ENCODE measurements at regions not wholly inside any gene's neighbourhood (a gene's known extent, or its start where the extent isn't known, plus 50 kb on each side); places are given as distances from the start of the nearest gene placed in this dataset.

DNA sequence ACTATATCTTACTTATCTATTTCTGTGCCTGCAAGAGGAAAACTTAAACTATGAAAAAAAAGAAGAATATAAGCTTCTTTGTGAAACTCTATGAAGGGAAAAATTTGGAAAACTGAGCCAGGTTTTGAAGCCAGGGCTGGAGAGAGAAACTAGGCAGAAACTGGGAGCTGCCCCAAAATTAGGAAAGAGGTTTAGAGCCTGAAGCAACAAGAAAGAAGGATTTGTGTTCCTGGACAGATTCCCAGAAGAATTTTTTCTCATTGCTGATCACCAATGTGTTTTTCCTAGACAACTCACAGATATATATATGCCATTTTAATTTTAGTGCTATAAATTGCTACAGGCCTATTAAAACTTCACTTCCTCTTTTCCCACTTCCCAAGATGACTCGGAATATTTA is 245.0 kb upstream of the GEMIN8 start:
- no peak for TF ChIP-seq CTCF (IDR thresholded peaks at IDR 0.05; ENCODE audit: insufficient read depth, low read length, poor library complexity, severe bottlenecking)
- no peak overlapping the region for H3K4me3 ChIP-seq (ENCODE audit: low read depth, low read length)
- no peak for DNase-seq (ENCODE audit: low read depth)
- H3K36me3 ChIP-seq (ENCODE audit: control insufficient read depth, insufficient read depth, low read length) = no peaks in the 10 kb centered on the region
- H3K27me3 ChIP-seq (ENCODE audit: control insufficient read depth, insufficient read depth, low read length) = no peaks in the 10 kb centered on the region

DNA sequence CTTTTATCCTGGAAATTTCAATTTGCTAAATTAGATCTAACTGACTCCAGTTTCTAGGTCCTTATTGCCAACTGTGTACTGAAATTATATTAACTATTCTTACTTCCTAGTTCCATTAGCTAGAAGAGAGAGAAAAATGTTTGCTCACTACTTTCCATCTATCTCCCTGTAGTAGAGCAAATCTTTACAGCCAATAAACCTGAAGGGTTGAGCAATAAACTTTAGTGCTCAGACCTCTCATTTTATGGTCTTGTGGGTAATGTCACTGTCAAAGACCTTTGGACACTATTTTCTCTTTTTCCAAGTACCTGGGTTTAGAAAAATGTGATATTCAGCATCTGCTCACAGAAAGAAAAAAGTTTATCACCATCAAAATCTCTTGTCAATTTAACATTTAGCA is 237.5 kb upstream of the GEMIN8 start:
- Histone ChIP-seq H3K4me3 (ENCODE audit: low read depth, low read length) (no peak overlapping the region), H3K27me3 (ENCODE audit: control insufficient read depth, insufficient read depth, low read length) (no peaks in the 10 kb centered on the region), H3K36me3 (ENCODE audit: control insufficient read depth, insufficient read depth, low read length) (no peaks in the 10 kb centered on the region)
- DNase-seq (ENCODE audit: low read depth) = no peak
- TF ChIP-seq CTCF (IDR thresholded peaks at IDR 0.05; ENCODE audit: insufficient read depth, low read length, poor library complexity, severe bottlenecking) = no peak

DNA sequence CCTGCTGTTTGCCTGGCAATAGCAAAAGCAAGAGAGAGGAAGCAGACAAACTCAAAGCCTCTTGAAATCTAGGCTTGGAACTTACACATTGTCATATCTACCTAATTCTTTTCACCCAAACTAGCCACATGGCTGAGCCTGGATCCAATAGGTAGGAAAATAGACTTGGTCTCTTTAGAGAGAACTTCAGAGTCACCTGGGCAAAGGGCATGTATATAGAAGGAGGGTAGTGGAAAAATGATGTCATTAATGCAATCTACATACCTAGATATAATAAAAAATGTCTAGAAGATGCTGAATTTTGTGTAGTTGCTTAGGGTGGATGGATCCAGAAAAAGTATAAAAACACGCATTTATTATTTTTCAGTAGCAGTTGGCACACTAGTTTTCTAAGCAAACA is 237.0 kb upstream of the GEMIN8 start:
- Histone ChIP-seq H3K4me3 (ENCODE audit: low read depth, low read length) (no peak overlapping the region), H3K36me3 (ENCODE audit: control insufficient read depth, insufficient read depth, low read length) (no peaks in the 10 kb centered on the region), H3K27me3 (ENCODE audit: control insufficient read depth, insufficient read depth, low read length) (no peaks in the 10 kb centered on the region)
- DNase-seq (ENCODE audit: low read depth) = no peak
- no peak for TF ChIP-seq CTCF (IDR thresholded peaks at IDR 0.05; ENCODE audit: insufficient read depth, low read length, poor library complexity, severe bottlenecking)

GRCh38 chrX:14243823-14244222 is 214.1 kb upstream of the GEMIN8 start:
- Histone ChIP-seq H3K36me3 (ENCODE audit: control insufficient read depth, insufficient read depth, low read length) (no peaks in the 10 kb centered on the region), H3K27me3 (ENCODE audit: control insufficient read depth, insufficient read depth, low read length) (no peaks in the 10 kb centered on the region), H3K4me3 (ENCODE audit: low read depth, low read length) (no peak overlapping the region)
- TF ChIP-seq CTCF (IDR thresholded peaks at IDR 0.05; ENCODE audit: insufficient read depth, low read length, poor library complexity, severe bottlenecking) = no peak
- no peak for DNase-seq (ENCODE audit: low read depth)

GRCh38 chrX:14235004-14235403 is 205.3 kb upstream of the GEMIN8 start:
- no peak overlapping the region for H3K4me3 ChIP-seq (ENCODE audit: low read depth, low read length)
- no peaks in the 10 kb centered on the region for H3K36me3 ChIP-seq (ENCODE audit: control insufficient read depth, insufficient read depth, low read length)
- no peak for DNase-seq (ENCODE audit: low read depth)
- TF ChIP-seq CTCF (IDR thresholded peaks at IDR 0.05; ENCODE audit: insufficient read depth, low read length, poor library complexity, severe bottlenecking) = no peak
- no peaks in the 10 kb centered on the region for H3K27me3 ChIP-seq (ENCODE audit: control insufficient read depth, insufficient read depth, low read length)

- no peaks in the 10 kb centered on the region for H3K36me3 ChIP-seq (ENCODE audit: control insufficient read depth, insufficient read depth, low read length)
- TF ChIP-seq CTCF (IDR thresholded peaks at IDR 0.05; ENCODE audit: insufficient read depth, low read length, poor library complexity, severe bottlenecking) = no peak
- DNase-seq (ENCODE audit: low read depth) = no peak
- no peak overlapping the region for H3K4me3 ChIP-seq (ENCODE audit: low read depth, low read length)
- H3K27me3 ChIP-seq (ENCODE audit: control insufficient read depth, insufficient read depth, low read length) = no peaks in the 10 kb centered on the region
Measured at GRCh38 chrX:14232688-14233087, 203.0 kb upstream of the GEMIN8 start.

All from kidney epithelial cell (primary cell).